GM23338 (cell line): ENCODE measurements at regions not wholly inside any gene's neighbourhood (a gene's known extent, or its start where the extent isn't known, plus 50 kb on each side); places are given as distances from the start of the nearest gene placed in this dataset.

ENCODE experiments used
- ATAC-seq: fragments of 200-7000 bp; cut with Tn5 transposase; 3 replicates; pipeline ENCODE4 v1.9.1; 2020
- DNase-seq: peaks from one replicate; pipeline ENCODE4 v3.0.0-alpha.2; 2015; ENCODE audit warnings: low spot score
- H2AFZ ChIP-seq: fragments of 200-600 bp; sonication (generic); 2 replicates; pipeline ENCODE4 v1.8.0; 2016; ENCODE audit warnings: antibody characterized with exemption, mild to moderate bottlenecking, moderate library complexity
- H3F3A ChIP-seq: fragments of 200-600 bp; sonication (generic); replicated peaks from 2 replicates; pipeline ENCODE4 v1.8.0; 2017; ENCODE audit warnings: antibody characterized with exemption, mixed run types, low read depth
- H3K27ac ChIP-seq: fragments of 200-600 bp; sonication (generic); 2 replicates; pipeline ENCODE4 v1.6.1; 2016; ENCODE audit warnings: low read depth
- H3K27me3 ChIP-seq: fragments of 200-600 bp; sonication (generic); 2 replicates; pipeline ENCODE4 v1.8.0; 2016; ENCODE audit warnings: mild to moderate bottlenecking, mixed run types, moderate library complexity; ENCODE audit not compliant: insufficient read depth
- H3K36me3 ChIP-seq: fragments of 200-600 bp; sonication (generic); 2 replicates; pipeline ENCODE4 v1.8.0; 2016; ENCODE audit warnings: mild to moderate bottlenecking; ENCODE audit not compliant: insufficient read depth
- H3K4me1 ChIP-seq: fragments of 200-600 bp; sonication (generic); 2 replicates; pipeline ENCODE4 v1.8.0; 2016; ENCODE audit warnings: mild to moderate bottlenecking, moderate library complexity; ENCODE audit not compliant: insufficient read depth
- H3K4me2 ChIP-seq: fragments of 200-600 bp; sonication (generic); 2 replicates; pipeline ENCODE4 v1.7.1; 2017; ENCODE audit warnings: mixed run types
- H3K4me3 ChIP-seq: fragments of 200-600 bp; sonication (generic); 2 replicates; pipeline ENCODE4 v1.6.1; 2016; ENCODE audit warnings: mixed run types
- H3K79me2 ChIP-seq: fragments of 200-600 bp; sonication (generic); replicated peaks from 2 replicates; pipeline ENCODE4 v1.8.0; 2017; ENCODE audit warnings: mild to moderate bottlenecking; ENCODE audit not compliant: insufficient read depth
- H3K9me2 ChIP-seq: fragments of 200-600 bp; sonication (generic); 2 replicates; pipeline ENCODE4 v1.8.0; 2017; ENCODE audit not compliant: insufficient read depth
- H4K20me1 ChIP-seq: fragments of 200-600 bp; sonication (generic); replicated peaks from 2 replicates; pipeline ENCODE4 v1.8.0; 2017; ENCODE audit warnings: mild to moderate bottlenecking; ENCODE audit not compliant: insufficient read depth
- H3K27ac Mint-ChIP-seq: 2 replicates; pipeline ENCODE4 v1.8.0; 2020; ENCODE audit warnings: inconsistent platforms, mild to moderate bottlenecking, moderate library complexity, mixed read lengths
- H3K27me3 Mint-ChIP-seq: 3 replicates; pipeline ENCODE4 v1.8.0; 2022; ENCODE audit warnings: low read depth, mild to moderate bottlenecking, moderate library complexity, mixed read lengths, inconsistent platforms; ENCODE audit not compliant: insufficient read depth, poor library complexity
- H3K36me3 Mint-ChIP-seq: 3 replicates; pipeline ENCODE4 v1.8.0; 2021; ENCODE audit warnings: low read depth, mild to moderate bottlenecking, inconsistent platforms, moderate library complexity, mixed read lengths
- H3K4me1 Mint-ChIP-seq: 3 replicates; pipeline ENCODE4 v1.8.0; 2020; ENCODE audit warnings: mild to moderate bottlenecking, inconsistent platforms, mixed read lengths
- H3K4me3 Mint-ChIP-seq: 3 replicates; pipeline ENCODE4 v1.8.0; 2021; ENCODE audit warnings: moderate library complexity, mild to moderate bottlenecking, inconsistent platforms, mixed read lengths
- H3K9me3 Mint-ChIP-seq: 3 replicates; pipeline ENCODE4 v1.8.0; 2020; ENCODE audit warnings: moderate library complexity, mild to moderate bottlenecking, inconsistent platforms, mixed read lengths
- CREB1 ChIP-seq: fragments of 250-450 bp; sonication (Bioruptor Pico); IDR thresholded peaks from 2 replicates; pipeline ENCODE4 v1.5.0; 2020; ENCODE audit warnings: low read depth, mild to moderate bottlenecking, moderate library complexity
- CTCF ChIP-seq, 2 experiments: fragments of 200-600 bp in 1 of 2; sonication (generic) in 1 of 2; conservative IDR thresholded peaks; 2 replicates each; pipeline versions ENCODE4 v1.5.1 to v1.6.1; 2016 to 2017; ENCODE audit warnings: antibody characterized with exemption in 2 of 2, low read depth in 2 of 2, mild to moderate bottlenecking in 2 of 2, moderate library complexity in 1 of 2
- ETS1 ChIP-seq: IDR thresholded peaks from 2 replicates; pipeline ENCODE4 v1.6.1; 2016; ENCODE audit warnings: antibody characterized with exemption
- EZH2phosphoT487 ChIP-seq: fragments of 200-600 bp; sonication (generic); IDR thresholded peaks from one replicate; pipeline ENCODE4 v1.8.1; 2018; ENCODE audit warnings: antibody characterized with exemption; ENCODE audit not compliant: unreplicated experiment
- JUNB ChIP-seq: IDR thresholded peaks from one replicate; pipeline ENCODE4 v1.6.1; 2016; ENCODE audit warnings: antibody characterized with exemption; ENCODE audit not compliant: unreplicated experiment
- NANOG ChIP-seq: IDR thresholded peaks from 2 replicates; pipeline ENCODE4 v1.6.1; 2016; ENCODE audit warnings: antibody characterized with exemption, borderline replicate concordance
- POLR2AphosphoS5 ChIP-seq: IDR thresholded peaks from 2 replicates; pipeline ENCODE4 v1.6.1; 2016; ENCODE audit warnings: antibody characterized with exemption, low read depth
- REST ChIP-seq: IDR thresholded peaks from one replicate; pipeline ENCODE4 v1.6.1; 2018; ENCODE audit warnings: antibody characterized with exemption; ENCODE audit not compliant: unreplicated experiment
- STAT1 ChIP-seq: IDR thresholded peaks from one replicate; pipeline ENCODE4 v1.6.1; 2016; ENCODE audit warnings: antibody characterized with exemption; ENCODE audit not compliant: unreplicated experiment
- ZNF114 ChIP-seq: fragments of 250-450 bp; sonication (Bioruptor Pico); IDR thresholded peaks from 2 replicates; pipeline ENCODE4 v1.5.0; 2020; ENCODE audit warnings: mild to moderate bottlenecking, moderate library complexity
- ZNF462 ChIP-seq: fragments of 250-450 bp; sonication (Bioruptor Pico); IDR thresholded peaks from 2 replicates; pipeline ENCODE4 v1.5.0; 2020; ENCODE audit warnings: mild to moderate bottlenecking, moderate library complexity

GRCh38 chr20:24261351-24261750 is 208.1 kb upstream of the SYNDIG1 start:
- Mint-ChIP-seq H3K4me1 (peaks cover 3% of the 10 kb centered on the region; the same call in 2 of the 3 replicates), H3K4me3 (no peak overlapping the region), H3K9me3 (no peaks in the 10 kb centered on the region), H3K27me3 (peaks cover 5% of the 10 kb centered on the region), H3K36me3 (no peaks in the 10 kb centered on the region; the same call in 2 of the 3 replicates), H3K27ac (no peak overlapping the region)
- no peaks in the 10 kb centered on the region for H4K20me1 ChIP-seq
- H3K4me3 ChIP-seq, result no peak overlapping the region
- no peak; the same call in 2 of the 3 replicates for ATAC-seq
- H3K27ac ChIP-seq, result no peak overlapping the region
- H3K4me1 ChIP-seq, result no peaks in the 10 kb centered on the region
- TF ChIP-seq CREB1 (CRISPR knock-in tag), result no peak
- TF ChIP-seq CTCF (conservative IDR thresholded peaks at IDR 0.05; ENCODE audit: low read depth in 2 of 2), result no peak
- no peak for TF ChIP-seq REST
- TF ChIP-seq POLR2AphosphoS5, result no peak
- H3K9me2 ChIP-seq, result no peaks in the 10 kb centered on the region
- no peak overlapping the region for H3K4me2 ChIP-seq
- H3K27me3 ChIP-seq, result no peaks in the 10 kb centered on the region
- no peaks in the 10 kb centered on the region for H3K79me2 ChIP-seq
- peak overlapping the region; percentile 69; the same call in 1 of the 2 replicates for H2AFZ ChIP-seq
- no peaks in the 10 kb centered on the region for H3F3A ChIP-seq
- no peaks in the 10 kb centered on the region for H3K36me3 ChIP-seq
- DNase-seq, result no peak

- no peaks in the 10 kb centered on the region for H3K9me3 Mint-ChIP-seq
- peaks cover 5% of the 10 kb centered on the region for H3K27me3 Mint-ChIP-seq
- no peak for DNase-seq
- Histone ChIP-seq H3K36me3 (no peaks in the 10 kb centered on the region), H3K79me2 (no peaks in the 10 kb centered on the region), H3K27ac (no peak overlapping the region), H3K4me1 (no peaks in the 10 kb centered on the region), H3F3A (no peaks in the 10 kb centered on the region), H4K20me1 (no peaks in the 10 kb centered on the region), H3K4me2 (no peak overlapping the region), H3K27me3 (no peaks in the 10 kb centered on the region), H3K4me3 (no peak overlapping the region), H2AFZ (no peak overlapping the region), H3K9me2 (no peaks in the 10 kb centered on the region)
- no peak overlapping the region for H3K27ac Mint-ChIP-seq
- H3K36me3 Mint-ChIP-seq, result no peaks in the 10 kb centered on the region; the same call in 2 of the 3 replicates
- ATAC-seq, result no peak
- peaks cover under 1% of the 10 kb centered on the region; the same call in 2 of the 3 replicates for H3K4me1 Mint-ChIP-seq
- H3K4me3 Mint-ChIP-seq, result no peak overlapping the region
- TF ChIP-seq ZNF462 (CRISPR knock-in tag) (no peak), EZH2phosphoT487 (no peak), JUNB (no peak), NANOG (no peak), ZNF114 (no peak), STAT1 (no peak), ETS1 (no peak)
Observed at GRCh38 chr20:24257171-24257570, 212.3 kb upstream of the SYNDIG1 start.
